Smooth muscle cell (in vitro differentiated cells): ENCODE measurements at regions not wholly inside any gene's neighbourhood (a gene's known extent, or its start where the extent isn't known, plus 50 kb on each side); places are given as distances from the start of the nearest gene placed in this dataset.

Experiments
- DNase-seq: peaks from one replicate; lab custom pipeline; 2025; ENCODE audit not compliant: unreplicated experiment; lab: John Stamatoyannopoulos, UW
- H2AFZ ChIP-seq: fragments of 200-600 bp; sonication (generic); 2 replicates; pipeline ENCODE4 v1.6.0; 2016; ENCODE audit warnings: antibody characterized with exemption, low read depth, mild to moderate bottlenecking
- H3F3A ChIP-seq: fragments of 200-600 bp; sonication (generic); 2 replicates; pipeline ENCODE4 v1.6.0; 2017; ENCODE audit warnings: antibody characterized with exemption, low read depth
- H3K27ac ChIP-seq: fragments of 200-600 bp; sonication (generic); 2 replicates; pipeline ENCODE4 v1.5.1; 2016; ENCODE audit warnings: low read depth, mild to moderate bottlenecking
- H3K27me3 ChIP-seq: fragments of 200-600 bp; sonication (generic); 2 replicates; pipeline ENCODE4 v1.6.1; 2016; ENCODE audit warnings: low read depth, mild to moderate bottlenecking
- H3K36me3 ChIP-seq: fragments of 200-600 bp; sonication (generic); 2 replicates; pipeline ENCODE4 v1.5.1; 2016; ENCODE audit warnings: low read depth
- H3K4me1 ChIP-seq: fragments of 200-600 bp; sonication (generic); 2 replicates; pipeline ENCODE4 v1.5.1; 2016; ENCODE audit warnings: low read depth
- H3K4me2 ChIP-seq: fragments of 200-600 bp; sonication (generic); 2 replicates; pipeline ENCODE4 v1.6.0; 2016; ENCODE audit warnings: mild to moderate bottlenecking
- H3K4me3 ChIP-seq: fragments of 200-600 bp; sonication (generic); 2 replicates; pipeline ENCODE4 v1.5.1; 2016; ENCODE audit warnings: mild to moderate bottlenecking
- H3K79me2 ChIP-seq: fragments of 200-600 bp; sonication (generic); 2 replicates; pipeline ENCODE4 v1.6.0; 2016; ENCODE audit warnings: low read depth, mild to moderate bottlenecking
- H3K9ac ChIP-seq: fragments of 200-600 bp; sonication (generic); 2 replicates; pipeline ENCODE4 v1.6.0; 2016; ENCODE audit warnings: low read depth
- H3K9me3 ChIP-seq: fragments of 200-600 bp; sonication (generic); replicated peaks from 2 replicates; pipeline ENCODE4 v1.5.1; 2016; ENCODE audit warnings: low read depth
- H4K20me1 ChIP-seq: fragments of 200-600 bp; sonication (generic); 2 replicates; pipeline ENCODE4 v1.6.0; 2016; ENCODE audit warnings: low read depth
- WGBS: methylation state at CpG from one replicate; pipeline ENCODE4 v1.1.7; 2016; ENCODE audit warnings: low lambda C conversion rate; 5-methylcytosine and 5-hydroxymethylcytosine counted together
- TF ChIP-seq, protein P1 (sequence below): fragments of 200-600 bp; sonication (generic); IDR thresholded peaks from 2 replicates; pipeline ENCODE4 v1.5.1; 2017; ENCODE audit warnings: borderline replicate concordance, mild to moderate bottlenecking, antibody characterized with exemption; ENCODE audit not compliant: insufficient read depth, poor library complexity, severe bottlenecking

DNA sequence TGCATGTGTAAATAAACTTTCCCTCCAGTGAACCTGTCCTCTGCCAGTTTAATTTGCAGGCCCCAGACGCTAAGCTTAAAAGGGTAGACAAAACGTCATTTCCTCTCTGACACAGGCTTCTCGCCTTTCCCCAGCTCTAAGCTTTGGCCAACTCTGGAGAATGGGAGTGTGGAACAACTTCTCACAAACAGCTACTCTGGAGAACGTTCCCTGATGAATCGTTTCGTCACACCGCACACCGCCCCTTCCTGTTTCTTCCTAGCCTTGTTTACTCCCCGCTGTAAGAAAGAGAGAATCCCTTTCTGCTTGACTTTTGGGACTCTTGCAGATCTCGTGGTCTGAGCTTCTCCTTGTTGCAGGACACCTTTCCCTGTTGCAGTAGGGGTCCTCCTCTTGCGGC, 564.2 kb downstream of the TCERG1L start:
- WGBS = 73% methylated on average over 11 of the region's 11 CpGs
- DNase-seq = no peak
- H3K4me2 ChIP-seq = no peak overlapping the region
- H2AFZ ChIP-seq = no peak overlapping the region
- H3K9me3 ChIP-seq = no peaks in the 10 kb centered on the region
- H4K20me1 ChIP-seq = no peaks in the 10 kb centered on the region
- H3K9ac ChIP-seq = no peak overlapping the region
- no peaks in the 10 kb centered on the region for H3K36me3 ChIP-seq
- no peaks in the 10 kb centered on the region for H3F3A ChIP-seq
- H3K79me2 ChIP-seq = no peaks in the 10 kb centered on the region
- H3K4me1 ChIP-seq = no peaks in the 10 kb centered on the region
- TF ChIP-seq, protein P1, sequence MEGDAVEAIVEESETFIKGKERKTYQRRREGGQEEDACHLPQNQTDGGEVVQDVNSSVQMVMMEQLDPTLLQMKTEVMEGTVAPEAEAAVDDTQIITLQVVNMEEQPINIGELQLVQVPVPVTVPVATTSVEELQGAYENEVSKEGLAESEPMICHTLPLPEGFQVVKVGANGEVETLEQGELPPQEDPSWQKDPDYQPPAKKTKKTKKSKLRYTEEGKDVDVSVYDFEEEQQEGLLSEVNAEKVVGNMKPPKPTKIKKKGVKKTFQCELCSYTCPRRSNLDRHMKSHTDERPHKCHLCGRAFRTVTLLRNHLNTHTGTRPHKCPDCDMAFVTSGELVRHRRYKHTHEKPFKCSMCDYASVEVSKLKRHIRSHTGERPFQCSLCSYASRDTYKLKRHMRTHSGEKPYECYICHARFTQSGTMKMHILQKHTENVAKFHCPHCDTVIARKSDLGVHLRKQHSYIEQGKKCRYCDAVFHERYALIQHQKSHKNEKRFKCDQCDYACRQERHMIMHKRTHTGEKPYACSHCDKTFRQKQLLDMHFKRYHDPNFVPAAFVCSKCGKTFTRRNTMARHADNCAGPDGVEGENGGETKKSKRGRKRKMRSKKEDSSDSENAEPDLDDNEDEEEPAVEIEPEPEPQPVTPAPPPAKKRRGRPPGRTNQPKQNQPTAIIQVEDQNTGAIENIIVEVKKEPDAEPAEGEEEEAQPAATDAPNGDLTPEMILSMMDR = no peak
- H3K4me3 ChIP-seq = no peak overlapping the region
- H3K27ac ChIP-seq = no peak overlapping the region
- H3K27me3 ChIP-seq = no peaks in the 10 kb centered on the region

DNA sequence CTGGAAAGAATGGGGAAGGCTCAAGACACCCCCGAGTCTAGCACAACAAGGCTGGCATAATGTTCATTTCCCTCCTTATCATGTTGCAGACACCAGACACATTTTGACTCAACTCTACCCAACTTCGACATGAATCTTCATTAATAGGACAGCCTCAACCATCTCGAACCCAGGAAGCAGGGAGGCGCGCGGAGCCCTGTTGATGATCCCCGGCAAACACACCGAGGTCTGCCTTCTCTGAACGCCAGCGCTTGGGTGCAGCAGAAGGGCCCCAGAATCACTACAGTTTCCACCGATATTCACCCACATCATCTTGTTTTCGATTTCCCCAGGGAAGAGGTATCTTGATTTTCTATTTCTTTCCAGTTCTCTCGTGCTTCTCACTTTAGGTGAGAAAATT, 563.6 kb downstream of the TCERG1L start:
- H3K9ac ChIP-seq = no peak overlapping the region
- H3K79me2 ChIP-seq = no peaks in the 10 kb centered on the region
- no peaks in the 10 kb centered on the region for H3K4me1 ChIP-seq
- no peak overlapping the region for H3K4me3 ChIP-seq
- no peaks in the 10 kb centered on the region for H3K9me3 ChIP-seq
- TF ChIP-seq, protein P1 = no peak
- 89% methylated on average over 13 of the region's 13 CpGs for WGBS
- H3F3A ChIP-seq = no peaks in the 10 kb centered on the region
- H3K36me3 ChIP-seq = no peaks in the 10 kb centered on the region
- no peak overlapping the region for H2AFZ ChIP-seq
- H3K27ac ChIP-seq = no peak overlapping the region
- H4K20me1 ChIP-seq = no peaks in the 10 kb centered on the region
- H3K27me3 ChIP-seq = no peaks in the 10 kb centered on the region
- H3K4me2 ChIP-seq = no peak overlapping the region
- DNase-seq = no peak

DNA sequence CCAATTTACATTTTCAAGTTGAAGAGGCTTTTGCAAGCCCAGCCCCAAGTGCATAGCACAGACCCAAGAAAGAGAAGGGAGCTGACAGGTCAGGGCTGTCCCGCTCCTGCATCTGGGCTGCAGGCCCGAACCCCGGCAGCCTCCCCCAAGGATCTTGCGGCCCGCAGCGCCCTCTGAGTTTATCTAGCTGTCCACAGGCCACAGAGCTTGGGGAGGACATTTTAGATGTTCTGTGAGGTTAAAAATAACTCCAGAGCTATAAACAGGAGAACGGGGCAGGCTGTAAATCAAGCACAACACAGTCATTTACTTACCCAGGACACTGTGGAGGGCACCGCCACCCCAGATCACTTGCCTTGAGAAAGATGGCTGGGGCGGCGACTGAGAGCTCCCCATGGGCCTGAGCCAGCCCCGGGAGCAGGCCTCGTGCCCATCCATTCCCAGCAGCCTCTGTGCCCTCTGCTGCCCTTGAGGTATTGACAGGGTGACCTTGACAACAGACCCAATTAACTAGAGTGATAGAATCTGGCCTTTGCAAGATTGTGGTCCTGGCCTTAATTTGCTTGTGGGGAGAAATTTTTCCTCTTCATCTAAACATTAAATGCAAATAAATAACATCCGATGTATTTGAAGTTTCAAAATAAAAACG, 563.0 kb downstream of the TCERG1L start:
- Histone ChIP-seq H3K27ac (no peak overlapping the region), H2AFZ (no peak overlapping the region), H3F3A (no peaks in the 10 kb centered on the region), H3K4me3 (no peak overlapping the region), H3K27me3 (no peaks in the 10 kb centered on the region), H3K9me3 (no peaks in the 10 kb centered on the region), H3K4me1 (no peaks in the 10 kb centered on the region), H3K79me2 (no peaks in the 10 kb centered on the region), H3K4me2 (no peak overlapping the region), H3K9ac (no peak overlapping the region), H4K20me1 (no peaks in the 10 kb centered on the region), H3K36me3 (no peaks in the 10 kb centered on the region)
- WGBS = 83% methylated on average over 14 of the region's 14 CpGs
- DNase-seq = no peak
- TF ChIP-seq, protein P1 = no peak

DNA sequence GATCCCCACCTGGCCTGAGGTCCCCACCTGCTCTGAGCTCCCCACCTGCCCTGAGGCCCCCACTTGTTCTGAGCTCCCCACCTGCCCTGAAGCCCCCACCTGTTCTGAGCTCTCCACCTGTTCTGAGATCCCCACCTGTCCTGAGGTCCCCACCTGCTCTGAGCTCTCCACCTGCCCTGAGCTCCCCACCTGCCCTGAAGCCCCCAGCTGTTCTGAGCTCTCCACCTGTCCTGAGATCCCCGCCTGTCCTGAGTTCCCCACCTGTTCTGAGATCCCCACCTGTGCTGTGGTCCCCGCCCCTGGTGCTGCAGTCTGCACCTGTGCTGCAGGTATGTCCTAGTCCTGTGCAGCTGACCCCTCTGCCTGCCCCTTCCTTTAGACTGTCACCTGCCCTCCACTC, 561.6 kb downstream of the TCERG1L start:
- Histone ChIP-seq H3K4me1 (no peaks in the 10 kb centered on the region), H3K4me2 (no peak overlapping the region), H3K9ac (no peak overlapping the region), H3K4me3 (no peak overlapping the region), H3F3A (no peaks in the 10 kb centered on the region), H3K36me3 (no peaks in the 10 kb centered on the region), H2AFZ (no peak overlapping the region), H3K9me3 (no peaks in the 10 kb centered on the region), H4K20me1 (no peaks in the 10 kb centered on the region), H3K27ac (no peak overlapping the region), H3K79me2 (no peaks in the 10 kb centered on the region), H3K27me3 (no peaks in the 10 kb centered on the region)
- WGBS = 0% methylated on average over 2 of the region's 2 CpGs
- DNase-seq = no peak
- TF ChIP-seq, protein P1 = no peak
